ENCODE measurements at regions not wholly inside any gene's neighbourhood (a gene's known extent, or its start where the extent isn't known, plus 50 kb on each side); places are given as distances from the start of the nearest gene placed in this dataset.
"Not testable (repeated sequence)": the region's sequence is repeated elsewhere in the genome, so short reads cannot be mapped to it uniquely, and the experiment has no call there.

- no peak for DNase-seq
These were observed 78.3 kb upstream of the IPO5 start for GRCh38 chr13:97875218-97875617.

- DNase-seq = no peak
These were observed 77.6 kb upstream of the IPO5 start for GRCh38 chr13:97875911-97876310.

- DNase-seq = no peak
These were observed 74.8 kb upstream of the IPO5 start for GRCh38 chr13:97878431-97879375.

GRCh38 chr13:97879646-97880310 lies 73.7 kb upstream of the IPO5 start:
- no peak for DNase-seq

- no peak for DNase-seq
These were observed 73.2 kb upstream of the IPO5 start for GRCh38 chr13:97880311-97880675.

- DNase-seq = no peak
These were observed 71.9 kb upstream of the IPO5 start for GRCh38 chr13:97881556-97881955.

- DNase-seq = no peak
These were observed 70.1 kb upstream of the IPO5 start for GRCh38 chr13:97883396-97883795.

GRCh38 chr13:97884707-97885468 lies 68.6 kb upstream of the IPO5 start:
- no peak for DNase-seq

GRCh38 chr13:97885641-97886040 lies 67.8 kb upstream of the IPO5 start:
- no peak for DNase-seq

GRCh38 chr13:97889803-97890202 lies 63.7 kb upstream of the IPO5 start:
- DNase-seq = no peak

GRCh38 chr13:97890573-97890972 lies 62.9 kb upstream of the IPO5 start:
- DNase-seq = no peak

- DNase-seq = not testable (repeated sequence)
These were observed 61.5 kb upstream of the IPO5 start for GRCh38 chr13:97891964-97892363.

GRCh38 chr13:97892717-97893116 lies 60.8 kb upstream of the IPO5 start:
- no peak for DNase-seq

- DNase-seq = no peak
These were observed 58.1 kb upstream of the IPO5 start for GRCh38 chr13:97895383-97895782.

GRCh38 chr13:97896446-97896845 lies 57.0 kb upstream of the IPO5 start:
- no peak for DNase-seq

- DNase-seq = no peak
These were observed 51.8 kb upstream of the IPO5 start for GRCh38 chr13:97901716-97902115.

All from hypothalamus (tissue), 51 donors.